ENCODE measurements at regions not wholly inside any gene's neighbourhood (a gene's known extent, or its start where the extent isn't known, plus 50 kb on each side); places are given as distances from the start of the nearest gene placed in this dataset.

- no peaks in the 10 kb centered on the region for H4K20me1 ChIP-seq (ENCODE audit: insufficient read depth, low read length, poor library complexity, severe bottlenecking)
- no peak overlapping the region for H3K9ac ChIP-seq (ENCODE audit: low read depth, low read length, poor library complexity, severe bottlenecking)
- no peaks in the 10 kb centered on the region for H3K79me2 ChIP-seq (ENCODE audit: insufficient read depth, low read length)
- no peak overlapping the region for H3K4me2 ChIP-seq (ENCODE audit: low read depth, low read length, poor library complexity, severe bottlenecking)
- H3K4me3 ChIP-seq (ENCODE audit: low read length, poor library complexity, severe bottlenecking): no peak overlapping the region
- no peaks in the 10 kb centered on the region for H3K4me1 ChIP-seq (ENCODE audit: insufficient read depth, low read length, poor library complexity, severe bottlenecking)
- H3F3A ChIP-seq (ENCODE audit: low read depth): no peaks in the 10 kb centered on the region
- TF ChIP-seq EZH2phosphoT487 (IDR thresholded peaks at IDR 0.05; ENCODE audit: borderline replicate concordance) (no peak), CTCF (conservative IDR thresholded peaks at IDR 0.05; ENCODE audit: low read length) (peak; percentile 91)
- no peaks in the 10 kb centered on the region for H3K9me3 ChIP-seq (ENCODE audit: insufficient read depth, low read depth, low read length)
- H2AFZ ChIP-seq (ENCODE audit: low read length): no peak overlapping the region; the same call in 1 of the 2 replicates
- H3K27me3 ChIP-seq (ENCODE audit: insufficient read depth, low read length, poor library complexity, severe bottlenecking): no peaks in the 10 kb centered on the region
- H3K36me3 ChIP-seq (ENCODE audit: insufficient read depth, low read length): no peaks in the 10 kb centered on the region
- H3K9me2 ChIP-seq (replicated peaks; ENCODE audit: low read depth, low read length): no peaks in the 10 kb centered on the region
These were observed 163.4 kb upstream of the CIBAR2 start for GRCh38 chr16:85275533-85276249.

GRCh38 chr16:85276258-85276657 lies 164.0 kb upstream of the CIBAR2 start:
- no peaks in the 10 kb centered on the region for H3K79me2 ChIP-seq (ENCODE audit: insufficient read depth, low read length)
- no peaks in the 10 kb centered on the region for H3K9me2 ChIP-seq (replicated peaks; ENCODE audit: low read depth, low read length)
- no peaks in the 10 kb centered on the region for H4K20me1 ChIP-seq (ENCODE audit: insufficient read depth, low read length, poor library complexity, severe bottlenecking)
- no peak for TF ChIP-seq EZH2phosphoT487 (IDR thresholded peaks at IDR 0.05; ENCODE audit: borderline replicate concordance)
- no peak for TF ChIP-seq CTCF (conservative IDR thresholded peaks at IDR 0.05; ENCODE audit: low read length)
- no peaks in the 10 kb centered on the region for H3K9me3 ChIP-seq (ENCODE audit: insufficient read depth, low read depth, low read length)
- H3K36me3 ChIP-seq (ENCODE audit: insufficient read depth, low read length): no peaks in the 10 kb centered on the region
- H3K9ac ChIP-seq (ENCODE audit: low read depth, low read length, poor library complexity, severe bottlenecking): no peak overlapping the region
- no peaks in the 10 kb centered on the region for H3K4me1 ChIP-seq (ENCODE audit: insufficient read depth, low read length, poor library complexity, severe bottlenecking)
- no peak overlapping the region for H2AFZ ChIP-seq (ENCODE audit: low read length)
- H3K4me3 ChIP-seq (ENCODE audit: low read length, poor library complexity, severe bottlenecking): no peak overlapping the region
- H3K4me2 ChIP-seq (ENCODE audit: low read depth, low read length, poor library complexity, severe bottlenecking): no peak overlapping the region
- no peaks in the 10 kb centered on the region for H3F3A ChIP-seq (ENCODE audit: low read depth)
- H3K27me3 ChIP-seq (ENCODE audit: insufficient read depth, low read length, poor library complexity, severe bottlenecking): no peaks in the 10 kb centered on the region

- H3K9me2 ChIP-seq (replicated peaks; ENCODE audit: low read depth, low read length): no peaks in the 10 kb centered on the region
- H3K9ac ChIP-seq (ENCODE audit: low read depth, low read length, poor library complexity, severe bottlenecking): no peak overlapping the region
- H3K36me3 ChIP-seq (ENCODE audit: insufficient read depth, low read length): no peaks in the 10 kb centered on the region
- no peaks in the 10 kb centered on the region for H3K4me1 ChIP-seq (ENCODE audit: insufficient read depth, low read length, poor library complexity, severe bottlenecking)
- no peaks in the 10 kb centered on the region for H3K79me2 ChIP-seq (ENCODE audit: insufficient read depth, low read length)
- no peaks in the 10 kb centered on the region for H4K20me1 ChIP-seq (ENCODE audit: insufficient read depth, low read length, poor library complexity, severe bottlenecking)
- no peak overlapping the region for H3K4me2 ChIP-seq (ENCODE audit: low read depth, low read length, poor library complexity, severe bottlenecking)
- no peaks in the 10 kb centered on the region for H3K9me3 ChIP-seq (ENCODE audit: insufficient read depth, low read depth, low read length)
- no peak overlapping the region for H3K4me3 ChIP-seq (ENCODE audit: low read length, poor library complexity, severe bottlenecking)
- H3F3A ChIP-seq (ENCODE audit: low read depth): no peaks in the 10 kb centered on the region
- TF ChIP-seq CTCF (conservative IDR thresholded peaks at IDR 0.05; ENCODE audit: low read length) (no peak), EZH2phosphoT487 (IDR thresholded peaks at IDR 0.05; ENCODE audit: borderline replicate concordance) (no peak)
- H2AFZ ChIP-seq (ENCODE audit: low read length): no peak overlapping the region
- H3K27me3 ChIP-seq (ENCODE audit: insufficient read depth, low read length, poor library complexity, severe bottlenecking): no peaks in the 10 kb centered on the region
These were observed 164.4 kb upstream of the CIBAR2 start for GRCh38 chr16:85276721-85277120.

Measured in Loucy (cell line).